Prostate gland (tissue), 2 donors: ENCODE measurements at regions not wholly inside any gene's neighbourhood (a gene's known extent, or its start where the extent isn't known, plus 50 kb on each side); places are given as distances from the start of the nearest gene placed in this dataset.

Experiments used
- CTCF ChIP-seq, 4 experiments: fragments of 200-600 bp in 2 of 4; fragments of 450-650 bp in 2 of 4; sonication (generic) in 2 of 4; IDR thresholded peaks; 1 replicate in 3 of 4; 2 replicates in 1 of 4; pipeline ENCODE4 v1.5.1; 2016 to 2019; ENCODE audit warnings: antibody characterized with exemption in 4 of 4, mild to moderate bottlenecking in 2 of 4, moderate library complexity in 2 of 4
- POLR2A ChIP-seq: fragments of 450-650 bp; IDR thresholded peaks from one replicate; pipeline ENCODE4 v1.6.1; 2016; ENCODE audit warnings: antibody characterized with exemption, mild to moderate bottlenecking
- POLR2AphosphoS5 ChIP-seq: sonication (generic); formaldehyde crosslinking; IDR thresholded peaks from one replicate; pipeline ENCODE4 v1.6.1; 2017; ENCODE audit warnings: antibody characterized with exemption

- no peak for TF ChIP-seq CTCF (IDR thresholded peaks at IDR 0.05)
- TF ChIP-seq POLR2A: no peak
- no peak for TF ChIP-seq POLR2AphosphoS5
Observed at GRCh38 chr6:62391358-62391757, 105.3 kb upstream of the KHDRBS2 start.
